Fibroblast of mammary gland (primary cell): ENCODE measurements at regions not wholly inside any gene's neighbourhood (a gene's known extent, or its start where the extent isn't known, plus 50 kb on each side); places are given as distances from the start of the nearest gene placed in this dataset.
A peak's percentile ranks its signal among the peaks of the same experiment; 100 is the strongest.

Experiments
- DNase-seq: peaks from one replicate; pipeline ENCODE4 v3.0.0-alpha.2; 2010; ENCODE audit warnings: low read depth
- H3K4me3 ChIP-seq: 2 replicates; pipeline ENCODE4 v1.5.1; 2011; ENCODE audit warnings: low read depth, mild to moderate bottlenecking, low read length, moderate library complexity; ENCODE audit not compliant: control insufficient read depth
- TF ChIP-seq, protein P1 (sequence below): conservative IDR thresholded peaks from 2 replicates; pipeline ENCODE4 v1.5.1; 2011; ENCODE audit warnings: low read depth, low read length, inconsistent platforms; ENCODE audit not compliant: control insufficient read depth, insufficient read depth

DNA sequence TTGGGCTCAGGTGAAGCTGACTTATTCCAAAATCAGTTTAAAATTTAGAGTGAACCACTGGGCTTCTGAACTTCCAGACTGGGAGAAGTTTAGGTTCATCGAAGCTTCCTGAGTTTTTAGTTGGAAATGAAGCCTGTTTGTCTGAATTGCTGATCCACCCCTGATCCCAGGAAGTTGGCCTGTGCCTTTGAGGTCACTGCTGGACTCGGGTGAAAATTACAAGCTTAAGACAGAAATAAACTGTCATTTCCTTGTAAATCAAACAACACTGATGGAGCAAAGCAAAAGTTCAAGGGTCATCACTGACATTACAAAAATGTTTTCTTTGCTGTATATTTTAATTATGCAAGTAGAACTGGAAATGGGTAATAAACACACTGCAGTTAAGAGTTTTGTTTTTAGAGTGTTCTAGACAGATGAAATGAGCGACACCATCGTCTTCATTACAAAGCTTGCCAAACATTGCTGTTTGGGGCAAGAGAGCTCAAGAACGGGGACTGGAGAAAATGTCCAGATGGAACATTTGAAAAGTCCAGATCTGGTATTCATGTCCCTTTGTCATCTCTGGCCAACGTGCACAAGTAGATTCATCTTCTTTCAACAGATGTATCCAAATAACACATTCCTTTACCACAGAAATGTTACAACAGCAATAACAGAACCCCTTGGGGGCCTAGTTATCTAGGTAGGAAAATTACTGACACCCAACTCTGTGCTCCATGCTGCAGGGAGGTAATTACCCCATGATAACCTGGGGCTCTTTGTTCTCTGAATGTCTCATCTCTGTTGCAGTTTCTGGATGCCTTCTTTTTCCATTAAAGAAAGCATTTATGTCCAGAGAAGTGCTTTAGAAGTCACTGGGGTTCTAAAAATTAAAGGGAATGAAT lies 142.4 kb upstream of the ERCC6L2 start:
- no peak overlapping the region for H3K4me3 ChIP-seq
- TF ChIP-seq, protein P1, sequence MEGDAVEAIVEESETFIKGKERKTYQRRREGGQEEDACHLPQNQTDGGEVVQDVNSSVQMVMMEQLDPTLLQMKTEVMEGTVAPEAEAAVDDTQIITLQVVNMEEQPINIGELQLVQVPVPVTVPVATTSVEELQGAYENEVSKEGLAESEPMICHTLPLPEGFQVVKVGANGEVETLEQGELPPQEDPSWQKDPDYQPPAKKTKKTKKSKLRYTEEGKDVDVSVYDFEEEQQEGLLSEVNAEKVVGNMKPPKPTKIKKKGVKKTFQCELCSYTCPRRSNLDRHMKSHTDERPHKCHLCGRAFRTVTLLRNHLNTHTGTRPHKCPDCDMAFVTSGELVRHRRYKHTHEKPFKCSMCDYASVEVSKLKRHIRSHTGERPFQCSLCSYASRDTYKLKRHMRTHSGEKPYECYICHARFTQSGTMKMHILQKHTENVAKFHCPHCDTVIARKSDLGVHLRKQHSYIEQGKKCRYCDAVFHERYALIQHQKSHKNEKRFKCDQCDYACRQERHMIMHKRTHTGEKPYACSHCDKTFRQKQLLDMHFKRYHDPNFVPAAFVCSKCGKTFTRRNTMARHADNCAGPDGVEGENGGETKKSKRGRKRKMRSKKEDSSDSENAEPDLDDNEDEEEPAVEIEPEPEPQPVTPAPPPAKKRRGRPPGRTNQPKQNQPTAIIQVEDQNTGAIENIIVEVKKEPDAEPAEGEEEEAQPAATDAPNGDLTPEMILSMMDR, result no peak
- DNase-seq, result no peak

DNA sequence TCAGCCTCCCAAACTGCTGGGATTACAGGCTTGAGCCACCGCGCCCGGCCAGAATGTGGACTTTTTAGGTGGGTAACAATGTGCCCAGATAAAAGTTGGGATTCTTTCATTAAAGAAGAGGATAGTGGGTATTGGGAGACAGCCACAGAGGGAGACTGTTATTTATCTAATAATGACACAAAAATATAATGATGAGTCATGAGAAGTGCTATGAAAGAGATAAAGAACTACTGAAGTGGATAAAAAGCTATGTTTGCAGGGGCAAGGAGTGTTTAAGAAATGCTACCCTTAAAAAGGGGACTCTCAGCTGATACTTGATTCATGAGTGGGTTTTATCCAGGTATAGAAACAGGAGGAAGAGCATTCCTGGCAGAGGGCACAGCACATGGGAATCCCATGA lies 143.6 kb upstream of the ERCC6L2 start:
- TF ChIP-seq, protein P1, result no peak
- no peak for DNase-seq
- no peak overlapping the region for H3K4me3 ChIP-seq

DNA sequence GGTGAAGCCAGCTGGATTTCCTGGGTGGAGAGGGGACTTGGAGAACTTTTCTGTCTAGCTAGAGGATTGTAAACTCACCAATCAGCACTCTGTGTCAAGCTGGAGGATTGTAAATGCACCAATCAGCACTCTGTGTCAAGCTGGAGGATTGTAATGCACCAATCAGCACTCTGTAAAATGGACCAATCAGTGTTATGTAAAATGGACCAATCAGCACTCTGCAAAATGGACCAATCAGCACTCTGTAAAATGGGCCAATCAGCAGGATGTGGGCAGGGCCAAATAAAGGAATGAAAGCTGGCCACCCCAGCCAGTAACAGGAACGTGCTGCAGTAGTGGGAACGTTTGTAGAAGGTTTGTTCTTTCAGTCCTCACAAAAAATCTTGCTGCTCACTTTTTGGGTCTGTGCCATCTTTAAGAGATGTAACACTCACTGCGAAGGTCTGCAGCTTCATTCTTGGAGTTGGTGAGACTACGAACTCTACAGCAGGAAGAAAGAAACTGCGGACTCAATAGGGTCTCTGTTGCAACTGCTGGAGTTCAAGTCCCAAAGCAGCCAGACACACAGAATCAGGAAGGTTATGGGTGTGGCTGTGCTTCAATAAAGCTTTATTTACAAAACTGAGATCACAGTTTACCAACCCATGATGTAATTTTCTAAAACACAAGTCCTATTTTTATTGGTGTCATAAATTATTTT lies 145.7 kb upstream of the ERCC6L2 start:
- no peak overlapping the region for H3K4me3 ChIP-seq
- no peak for DNase-seq
- TF ChIP-seq, protein P1, result no peak

DNA sequence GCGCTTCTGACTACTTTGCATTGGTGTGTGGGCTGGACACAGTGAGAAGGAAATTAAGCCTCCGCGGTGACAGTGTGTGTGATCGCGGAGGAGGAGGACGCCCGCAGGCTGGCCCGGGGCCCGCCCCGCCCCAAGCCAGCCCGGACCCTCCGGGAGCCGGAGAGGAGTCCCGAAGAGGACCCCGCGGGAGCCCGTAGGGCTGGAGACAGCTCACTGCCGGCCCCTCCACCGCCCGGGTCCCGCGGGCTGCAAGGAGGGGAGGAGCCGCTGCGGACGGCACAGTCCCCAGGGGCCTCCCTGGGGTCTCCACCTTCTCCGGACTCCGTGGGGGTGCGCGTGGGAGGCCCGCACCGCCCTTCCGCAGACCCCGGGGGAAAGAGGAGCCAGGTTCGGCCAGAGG lies 146.4 kb upstream of the ERCC6L2 start:
- TF ChIP-seq, protein P1, result no peak
- H3K4me3 ChIP-seq, result no peak overlapping the region
- DNase-seq, result no peak

DNA sequence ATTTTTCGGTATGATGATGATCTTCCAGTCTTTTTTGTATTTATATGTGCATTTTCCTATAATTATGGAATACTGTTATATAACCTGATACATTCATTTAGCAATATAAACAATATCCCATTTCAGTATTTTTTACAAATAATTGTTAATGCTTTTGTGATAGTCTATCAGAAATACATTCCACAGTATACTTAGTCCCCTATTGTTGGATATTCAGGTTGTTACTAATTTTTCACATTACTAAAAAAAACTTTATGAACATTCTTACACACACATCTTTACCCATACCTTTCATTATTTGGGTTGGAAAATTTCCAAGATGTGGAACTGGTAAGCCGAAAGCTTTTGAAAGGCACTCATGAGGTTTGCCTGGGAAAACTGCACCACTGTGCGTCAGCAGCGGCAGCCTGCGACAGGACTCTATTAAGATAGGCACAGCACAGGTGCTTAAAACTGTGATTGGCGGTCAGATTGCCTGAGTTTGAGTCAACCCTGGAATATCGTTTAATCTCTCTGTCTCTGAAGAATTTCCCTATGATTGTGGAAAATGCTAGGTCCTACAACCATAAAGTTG lies 147.5 kb upstream of the ERCC6L2 start:
- H3K4me3 ChIP-seq, result no peak overlapping the region
- TF ChIP-seq, protein P1, result no peak
- no peak for DNase-seq

DNA sequence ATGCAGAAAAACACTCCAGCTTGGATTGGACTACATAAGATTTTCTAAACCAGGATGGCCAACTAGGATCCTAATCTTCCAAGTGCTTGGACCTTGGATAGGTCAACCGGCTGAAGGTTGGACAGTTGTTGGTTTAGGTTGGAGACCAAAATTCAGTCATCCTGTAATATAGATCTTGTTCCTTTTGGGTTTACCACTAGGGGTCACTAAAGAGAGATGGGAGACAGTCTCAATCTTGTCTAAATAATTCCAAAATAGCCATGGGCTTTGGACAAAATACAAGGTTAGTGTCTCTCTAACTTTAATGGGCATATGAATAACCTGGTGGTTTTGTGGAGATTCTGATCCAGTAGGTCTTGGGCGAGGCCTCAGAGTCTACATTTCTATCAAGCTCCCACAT lies 148.7 kb upstream of the ERCC6L2 start:
- peak; percentile 68 for DNase-seq
- H3K4me3 ChIP-seq, result no peak overlapping the region
- TF ChIP-seq, protein P1, result peak; percentile 89
